NCI-H526 (cell line): ENCODE measurements at regions not wholly inside any gene's neighbourhood (a gene's known extent, or its start where the extent isn't known, plus 50 kb on each side); places are given as distances from the start of the nearest gene placed in this dataset.
A peak's percentile ranks its signal among the peaks of the same experiment; 100 is the strongest.
"Not testable (repeated sequence)": the region's sequence is repeated elsewhere in the genome, so short reads cannot be mapped to it uniquely, and the experiment has no call there.

Source experiments
- DNase-seq, 2 experiments: peaks; one replicate each; lab custom pipeline; 2025; lab: John Stamatoyannopoulos, UW

GRCh38 chr5:124963236-124963919, 216.9 kb upstream of the ZNF608 start:
- DNase-seq: no peak

- not testable (repeated sequence) for DNase-seq
Observed at GRCh38 chr5:124966741-124967140, 220.3 kb upstream of the ZNF608 start.

GRCh38 chr5:124970381-124970780, 223.9 kb upstream of the ZNF608 start:
- DNase-seq: not testable (repeated sequence)

- DNase-seq: no peak
Observed at GRCh38 chr5:124972703-124973102, 226.3 kb upstream of the ZNF608 start.

GRCh38 chr5:124973661-124974060, 227.2 kb upstream of the ZNF608 start:
- DNase-seq: no peak

DNA sequence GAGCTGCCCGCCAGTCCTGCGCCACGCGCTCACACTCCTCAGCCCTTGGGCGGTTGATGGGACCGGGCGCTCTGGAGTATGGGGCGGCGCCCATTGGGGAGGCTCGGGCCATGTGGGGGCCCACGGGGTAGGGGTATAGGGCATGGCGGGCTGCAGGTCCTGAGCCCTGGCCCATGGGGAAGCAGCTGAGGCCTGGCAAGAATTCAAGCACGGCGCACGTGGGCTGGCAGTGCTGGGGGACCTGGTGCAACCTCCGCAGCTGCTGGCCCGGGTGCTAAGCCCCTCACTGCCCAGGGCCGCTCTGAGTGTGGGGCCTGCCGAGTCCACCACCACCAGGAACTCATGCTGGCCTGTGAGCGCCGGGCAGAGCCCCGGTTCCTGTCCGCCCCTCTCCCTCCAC, 229.6 kb upstream of the ZNF608 start:
- DNase-seq: no peak

DNA sequence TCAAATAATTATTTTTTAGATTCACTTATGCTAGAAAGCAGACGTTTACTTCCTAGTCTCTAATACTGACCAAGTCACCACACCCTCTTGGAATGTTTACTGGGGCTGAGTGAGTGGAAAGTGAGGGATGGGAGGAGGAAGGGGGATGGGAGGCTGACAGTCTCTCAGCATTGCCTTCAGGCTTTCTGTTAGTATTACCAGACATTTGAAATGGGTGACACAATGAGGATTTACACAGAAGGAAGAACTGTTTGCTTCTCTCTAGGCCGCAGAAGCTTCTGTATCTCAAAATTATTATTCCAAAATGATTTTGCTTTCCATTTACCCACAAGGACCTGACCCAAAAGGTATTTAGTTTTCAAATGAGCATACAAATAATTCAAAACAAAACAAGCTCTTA, 232.8 kb upstream of the ZNF608 start:
- DNase-seq: peak; percentile 31 to 57

- DNase-seq: peak; percentile 66 to 75
Observed at GRCh38 chr5:124980163-124980941, 233.9 kb upstream of the ZNF608 start.

- no peak for DNase-seq
Observed at GRCh38 chr5:124981901-124982300, 235.5 kb upstream of the ZNF608 start.

DNA sequence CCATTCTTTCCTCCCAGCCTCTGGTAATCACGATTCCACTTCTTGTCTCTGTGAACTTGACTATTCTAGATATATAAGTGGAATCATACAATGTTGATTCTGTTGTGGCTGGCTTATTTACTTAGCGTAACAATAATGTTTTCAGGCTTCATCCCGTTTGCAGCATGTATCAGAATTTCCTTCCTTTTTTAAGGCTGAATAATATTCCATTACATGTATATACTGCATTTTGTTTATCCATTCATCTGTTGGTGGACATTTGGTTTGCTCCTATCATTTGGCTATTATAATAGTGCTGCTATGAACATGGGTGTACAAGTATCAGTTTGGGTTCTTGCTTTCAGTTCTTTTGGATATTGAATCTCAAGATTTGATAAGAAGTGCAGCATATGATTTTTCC, 239.7 kb upstream of the ZNF608 start:
- no peak for DNase-seq

- no peak for DNase-seq
Observed at GRCh38 chr5:124986667-124987066, 240.2 kb upstream of the ZNF608 start.

- not testable (repeated sequence) for DNase-seq
Observed at GRCh38 chr5:124987786-124988185, 241.3 kb upstream of the ZNF608 start.

- no peak for DNase-seq
Observed at GRCh38 chr5:124990723-124991122, 244.3 kb upstream of the ZNF608 start.

DNA sequence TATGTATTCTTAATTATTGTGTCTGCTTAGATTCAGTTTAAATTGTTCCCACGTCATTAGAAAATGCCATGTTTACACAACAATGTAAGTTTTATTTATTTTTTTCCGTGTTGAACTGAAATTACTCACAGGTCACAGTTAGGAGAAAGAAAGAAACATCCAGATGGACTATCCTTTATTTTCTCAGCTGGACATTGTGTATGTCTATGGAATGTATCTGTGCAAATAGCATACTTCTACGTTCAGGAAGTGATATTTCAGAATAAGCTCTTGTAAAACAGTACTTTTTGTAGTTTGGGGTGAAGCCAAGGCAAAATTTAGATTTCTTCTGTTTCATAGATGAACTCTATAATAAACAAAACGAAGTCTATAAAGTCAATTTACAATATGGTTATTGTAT, 249.0 kb upstream of the ZNF608 start:
- DNase-seq: no peak

DNA sequence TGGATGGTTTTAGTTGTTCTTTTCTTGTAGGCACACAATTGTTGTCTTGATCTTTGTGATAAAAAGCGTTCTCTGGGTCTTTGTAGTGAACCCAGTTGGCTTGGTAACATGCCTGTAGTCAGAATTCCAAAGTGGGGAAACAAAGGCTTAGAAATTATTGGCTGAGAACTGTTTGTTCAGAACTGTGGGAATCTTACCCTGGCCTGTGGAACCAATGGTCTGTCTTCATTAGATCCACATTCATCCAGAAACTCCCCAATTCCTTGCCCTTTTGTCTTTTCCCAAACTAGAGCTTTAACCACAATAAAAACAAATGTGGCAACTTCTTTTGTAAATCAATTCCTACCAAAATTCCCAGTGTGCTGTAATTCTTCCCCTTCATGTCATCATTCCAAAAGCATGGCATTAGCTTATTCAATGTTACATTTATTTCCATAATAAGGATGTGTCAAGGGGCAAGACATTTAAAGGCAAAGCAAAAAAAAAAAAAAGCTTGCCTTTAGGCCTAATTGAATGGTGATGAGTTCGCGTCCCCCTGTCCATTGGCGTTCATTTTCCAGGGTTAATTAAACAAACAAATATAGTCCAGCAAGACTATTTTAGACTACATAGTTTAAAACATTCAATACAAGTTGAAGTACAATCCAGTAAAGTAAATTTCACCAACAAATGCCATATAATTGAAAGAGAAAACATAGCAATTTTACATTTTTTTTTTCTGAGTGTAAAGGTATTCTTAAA, 249.8 kb upstream of the ZNF608 start:
- no peak for DNase-seq

- DNase-seq: no peak
Observed at GRCh38 chr5:124996764-124997077, 250.3 kb upstream of the ZNF608 start.

DNA sequence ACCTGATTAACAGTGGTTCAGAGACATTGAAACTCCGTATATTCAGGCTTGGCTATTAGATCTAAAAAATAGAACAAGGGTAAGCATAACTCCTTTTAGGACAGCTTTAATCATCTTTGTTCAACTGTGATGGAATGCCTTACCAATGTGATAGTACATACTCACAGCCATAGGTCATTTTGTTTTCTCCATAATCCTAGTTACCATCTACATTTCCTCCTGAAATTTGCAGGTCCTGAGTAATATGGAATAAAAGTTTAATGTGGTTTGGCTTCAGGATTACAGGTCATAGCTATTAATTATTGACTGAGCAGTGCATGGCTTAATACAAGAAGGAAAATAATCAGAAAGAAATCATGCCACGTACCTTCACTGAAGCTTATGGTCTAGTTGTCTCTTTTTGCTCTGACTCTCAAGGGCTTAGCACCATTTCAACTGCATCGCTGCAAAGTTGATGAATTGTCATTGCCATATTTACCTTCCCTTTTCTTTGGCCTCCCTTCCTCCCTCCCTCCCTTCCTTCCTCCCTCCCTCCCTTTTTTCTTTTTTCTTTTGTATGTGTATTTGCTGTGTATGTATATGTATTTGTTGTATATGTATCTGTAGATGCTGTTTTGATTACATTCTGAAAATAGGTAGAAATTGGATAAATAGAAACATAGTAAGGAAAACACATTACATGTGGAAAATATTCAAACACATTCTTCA, 250.9 kb upstream of the ZNF608 start:
- DNase-seq: no peak

DNA sequence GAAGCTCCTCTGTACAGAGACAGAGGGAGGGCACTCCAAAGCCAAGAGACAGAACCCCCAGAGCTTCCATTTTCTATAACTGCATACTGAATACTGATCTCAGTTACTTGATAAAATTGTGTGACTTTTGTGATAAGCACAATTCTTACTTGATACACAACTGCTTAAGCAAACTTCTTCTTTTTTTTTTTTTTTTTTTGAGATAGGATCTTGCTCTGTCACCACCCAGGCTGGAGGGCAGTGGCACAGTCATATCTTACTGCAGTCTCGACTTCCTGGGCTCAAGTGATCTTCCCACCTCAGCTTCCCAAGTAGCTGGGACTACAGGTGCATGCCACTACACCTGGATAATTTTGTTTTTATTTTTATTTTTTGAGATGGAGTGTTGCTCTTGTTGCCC, 252.1 kb upstream of the ZNF608 start:
- no peak for DNase-seq

- no peak for DNase-seq
Observed at GRCh38 chr5:125002727-125003598, 256.5 kb upstream of the ZNF608 start.

- no peak for DNase-seq
Observed at GRCh38 chr5:125004009-125004408, 257.6 kb upstream of the ZNF608 start.

DNA sequence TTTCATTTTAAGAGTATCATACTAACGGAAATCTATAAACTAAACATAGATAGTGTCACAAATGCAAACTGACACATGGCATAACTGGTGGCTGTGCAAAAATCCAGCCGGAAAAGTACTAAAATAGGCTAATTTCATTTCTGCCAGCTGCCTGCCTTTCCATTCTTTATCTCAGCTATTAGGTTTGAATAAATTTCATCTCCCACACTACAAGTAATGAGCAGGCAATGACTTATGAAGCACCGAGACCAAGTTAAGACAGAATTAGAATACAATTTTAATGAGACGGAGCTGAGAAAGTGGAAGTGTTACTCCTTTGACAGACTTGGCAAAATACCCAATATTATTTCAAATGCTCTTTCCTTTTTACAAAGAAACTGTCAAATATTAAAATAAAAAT, 258.8 kb upstream of the ZNF608 start:
- DNase-seq: no peak
